ENCODE measurements at regions not wholly inside any gene's neighbourhood (a gene's known extent, or its start where the extent isn't known, plus 50 kb on each side); places are given as distances from the start of the nearest gene placed in this dataset.

DNA sequence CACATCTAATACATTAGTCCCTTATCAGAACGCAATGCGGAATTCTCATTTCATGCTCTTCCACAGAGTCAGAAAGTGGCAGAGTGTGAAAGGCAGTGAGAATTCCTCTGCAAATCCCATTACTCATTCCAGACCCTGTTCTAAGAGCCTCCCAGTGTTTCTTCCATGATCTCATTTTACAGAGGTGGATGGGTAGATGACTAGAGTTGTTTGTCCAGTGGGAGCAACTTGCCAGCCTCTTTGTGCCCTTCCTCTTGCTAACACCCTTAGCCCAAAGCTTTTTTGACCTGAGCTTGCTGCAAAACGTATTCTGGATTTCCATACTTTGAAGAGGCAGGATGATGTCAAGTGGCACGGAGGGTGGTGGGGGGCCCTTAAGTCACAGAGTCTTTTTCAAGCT is 467.7 kb upstream of the RGPD4 start:
- H3K9me3 ChIP-seq (ENCODE audit: control insufficient read depth, insufficient read depth, low read length): no peaks in the 10 kb centered on the region
- DNase-seq (ENCODE audit: low read depth in 4 of 6, low spot score in 6 of 6): peak in 1 of 6 donors; percentile 5
- no peak overlapping the region for H3K27ac ChIP-seq (ENCODE audit: low read depth, low read length)
- no peak overlapping the region for H3K4me3 ChIP-seq (ENCODE audit: low read depth, low read length)
- H3K27me3 ChIP-seq (ENCODE audit: control insufficient read depth, insufficient read depth, low read length): no peaks in the 10 kb centered on the region
- no peaks in the 10 kb centered on the region for H3K36me3 ChIP-seq (ENCODE audit: control insufficient read depth, insufficient read depth, low read length)
- H3K4me1 ChIP-seq (ENCODE audit: control insufficient read depth, insufficient read depth, low read length): no peaks in the 10 kb centered on the region
- WGBS (ENCODE audit: insufficient coverage): 59% methylated on average over 2 of the region's 4 CpGs

DNA sequence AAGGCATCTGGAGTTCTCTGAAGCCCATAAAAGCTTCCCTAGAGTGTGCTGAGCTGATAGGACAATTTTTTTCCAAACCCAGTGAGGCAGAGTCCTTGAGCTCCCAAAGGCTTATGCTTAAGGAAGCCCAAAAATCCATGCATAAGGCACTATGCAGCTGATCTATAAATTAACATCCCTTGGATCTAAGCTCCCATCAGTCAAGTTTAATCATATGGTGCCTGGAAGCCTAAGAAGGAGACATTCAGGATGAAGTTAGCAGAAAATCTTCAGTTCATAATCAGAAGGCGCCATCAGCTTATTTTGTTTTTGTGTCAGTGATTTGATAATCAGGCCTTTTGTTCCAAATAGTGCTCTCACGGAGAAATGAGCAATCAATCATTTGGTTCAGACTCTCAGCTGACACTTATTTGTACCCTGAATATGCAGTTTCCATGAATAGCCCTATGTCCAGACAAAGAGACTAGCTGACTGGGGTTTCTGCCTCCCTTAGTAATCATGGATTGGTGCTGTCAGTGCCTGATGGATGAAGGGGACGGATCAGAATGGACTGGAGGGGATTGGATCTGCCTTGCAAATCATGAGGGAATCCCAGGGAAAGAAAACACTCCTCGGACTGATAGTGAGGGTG is 464.8 kb upstream of the RGPD4 start:
- DNase-seq (ENCODE audit: low read depth in 4 of 6, low spot score in 6 of 6): peak in 2 of 6 donors; percentile 14 to 46
- no peaks in the 10 kb centered on the region for H3K9me3 ChIP-seq (ENCODE audit: control insufficient read depth, insufficient read depth, low read length)
- H3K27ac ChIP-seq (ENCODE audit: low read depth, low read length): no peak overlapping the region
- WGBS (ENCODE audit: insufficient coverage): 40% methylated on average over 3 of the region's 4 CpGs
- H3K4me1 ChIP-seq (ENCODE audit: control insufficient read depth, insufficient read depth, low read length): no peaks in the 10 kb centered on the region
- no peaks in the 10 kb centered on the region for H3K36me3 ChIP-seq (ENCODE audit: control insufficient read depth, insufficient read depth, low read length)
- no peaks in the 10 kb centered on the region for H3K27me3 ChIP-seq (ENCODE audit: control insufficient read depth, insufficient read depth, low read length)
- H3K4me3 ChIP-seq (ENCODE audit: low read depth, low read length): no peak overlapping the region

DNA sequence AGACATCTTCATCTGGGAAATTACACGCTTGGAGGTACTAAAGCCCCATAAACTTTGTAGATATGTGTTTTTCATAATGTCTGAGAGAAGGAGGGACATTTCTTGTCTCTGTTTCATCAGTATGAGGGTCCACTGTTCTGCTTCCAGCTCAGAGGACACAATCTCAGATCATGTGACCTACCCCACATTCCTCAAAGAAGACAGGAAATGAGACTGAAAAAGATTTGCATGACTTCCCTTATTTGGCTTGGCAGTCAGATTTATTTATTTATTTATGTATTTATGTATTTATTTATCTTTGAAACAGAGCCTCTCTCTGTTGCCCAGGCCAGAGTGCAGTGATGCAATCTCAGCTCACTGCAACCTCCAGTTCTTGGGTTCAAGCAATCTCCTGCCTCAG is 463.7 kb upstream of the RGPD4 start:
- Histone ChIP-seq H3K4me3 (ENCODE audit: low read depth, low read length) (no peak overlapping the region), H3K36me3 (ENCODE audit: control insufficient read depth, insufficient read depth, low read length) (no peaks in the 10 kb centered on the region), H3K4me1 (ENCODE audit: control insufficient read depth, insufficient read depth, low read length) (no peaks in the 10 kb centered on the region), H3K27me3 (ENCODE audit: control insufficient read depth, insufficient read depth, low read length) (no peaks in the 10 kb centered on the region), H3K27ac (ENCODE audit: low read depth, low read length) (no peak overlapping the region), H3K9me3 (ENCODE audit: control insufficient read depth, insufficient read depth, low read length) (no peaks in the 10 kb centered on the region)
- WGBS (ENCODE audit: insufficient coverage): no CpG with 5 or more reads among the region's 1 CpG
- DNase-seq (ENCODE audit: low read depth in 4 of 6, low spot score in 6 of 6): no peak

GRCh38 chr2:107363806-107364205 is 462.9 kb upstream of the RGPD4 start:
- Histone ChIP-seq H3K36me3 (ENCODE audit: control insufficient read depth, insufficient read depth, low read length) (no peaks in the 10 kb centered on the region), H3K4me1 (ENCODE audit: control insufficient read depth, insufficient read depth, low read length) (no peaks in the 10 kb centered on the region)

DNA sequence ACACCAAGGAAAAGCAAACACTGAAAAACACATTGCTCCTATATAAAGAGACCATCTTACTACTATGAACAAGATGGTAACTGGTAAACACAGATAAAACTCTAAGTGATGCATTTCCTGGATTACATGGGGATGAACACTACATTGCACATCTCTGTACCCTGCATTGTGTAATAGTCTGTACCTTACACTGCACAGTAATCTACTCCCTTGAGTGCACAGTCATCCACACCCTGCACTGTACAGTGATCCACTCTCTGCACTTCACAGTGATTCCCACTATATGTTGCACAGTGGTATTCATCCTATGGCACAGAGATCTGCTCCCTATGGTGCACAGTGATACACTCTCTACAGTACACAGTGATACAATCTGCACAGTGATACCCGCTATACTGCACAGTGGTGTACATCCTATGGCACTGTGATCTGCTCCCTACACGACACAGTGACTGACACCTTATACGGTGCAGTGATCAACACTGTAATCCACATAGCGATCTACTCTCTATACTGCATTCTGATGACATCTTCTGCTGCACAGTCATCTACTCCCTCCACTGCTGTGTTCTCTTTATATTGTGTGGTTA is 462.2 kb upstream of the RGPD4 start:
- no peak overlapping the region for H3K27ac ChIP-seq (ENCODE audit: low read depth, low read length)
- WGBS (ENCODE audit: insufficient coverage): 100% methylated on average over 3 of the region's 4 CpGs
- DNase-seq (ENCODE audit: low read depth in 4 of 6, low spot score in 6 of 6): no peak
- H3K4me1 ChIP-seq (ENCODE audit: control insufficient read depth, insufficient read depth, low read length): no peaks in the 10 kb centered on the region
- H3K36me3 ChIP-seq (ENCODE audit: control insufficient read depth, insufficient read depth, low read length): no peaks in the 10 kb centered on the region
- H3K9me3 ChIP-seq (ENCODE audit: control insufficient read depth, insufficient read depth, low read length): no peaks in the 10 kb centered on the region
- no peaks in the 10 kb centered on the region for H3K27me3 ChIP-seq (ENCODE audit: control insufficient read depth, insufficient read depth, low read length)
- no peak overlapping the region for H3K4me3 ChIP-seq (ENCODE audit: low read depth, low read length)

More at GRCh38 chr2:107363806-107364205, 462.9 kb upstream of the RGPD4 start:
- H3K9me3 ChIP-seq (ENCODE audit: control insufficient read depth, insufficient read depth, low read length): no peaks in the 10 kb centered on the region
- DNase-seq (ENCODE audit: low read depth in 4 of 6, low spot score in 6 of 6): no peak
- 97% methylated on average over 2 of the region's 2 CpGs for WGBS (ENCODE audit: insufficient coverage)
- no peak overlapping the region for H3K27ac ChIP-seq (ENCODE audit: low read depth, low read length)
- no peak overlapping the region for H3K4me3 ChIP-seq (ENCODE audit: low read depth, low read length)
- no peaks in the 10 kb centered on the region for H3K27me3 ChIP-seq (ENCODE audit: control insufficient read depth, insufficient read depth, low read length)

- Histone ChIP-seq H3K27me3 (ENCODE audit: control insufficient read depth, insufficient read depth, low read length) (no peaks in the 10 kb centered on the region), H3K27ac (ENCODE audit: low read depth, low read length) (no peak overlapping the region), H3K4me1 (ENCODE audit: control insufficient read depth, insufficient read depth, low read length) (no peaks in the 10 kb centered on the region), H3K36me3 (ENCODE audit: control insufficient read depth, insufficient read depth, low read length) (no peaks in the 10 kb centered on the region), H3K4me3 (ENCODE audit: low read depth, low read length) (no peak overlapping the region), H3K9me3 (ENCODE audit: control insufficient read depth, insufficient read depth, low read length) (peaks cover 3% of the 10 kb centered on the region)
- DNase-seq (ENCODE audit: low read depth in 4 of 6, low spot score in 6 of 6): no peak
- WGBS (ENCODE audit: insufficient coverage): 81% methylated on average over 3 of the region's 4 CpGs
Observed at GRCh38 chr2:107374249-107374648, 452.4 kb upstream of the RGPD4 start.

- Histone ChIP-seq H3K4me3 (ENCODE audit: low read depth, low read length) (no peak overlapping the region), H3K4me1 (ENCODE audit: control insufficient read depth, insufficient read depth, low read length) (no peaks in the 10 kb centered on the region), H3K27ac (ENCODE audit: low read depth, low read length) (no peak overlapping the region), H3K27me3 (ENCODE audit: control insufficient read depth, insufficient read depth, low read length) (no peaks in the 10 kb centered on the region), H3K36me3 (ENCODE audit: control insufficient read depth, insufficient read depth, low read length) (no peaks in the 10 kb centered on the region), H3K9me3 (ENCODE audit: control insufficient read depth, insufficient read depth, low read length) (no peaks in the 10 kb centered on the region)
- 67% methylated on average over 4 of the region's 4 CpGs for WGBS (ENCODE audit: insufficient coverage)
- DNase-seq (ENCODE audit: low read depth in 4 of 6, low spot score in 6 of 6): no peak
Observed at GRCh38 chr2:107376909-107377308, 449.8 kb upstream of the RGPD4 start.

- no peak overlapping the region for H3K4me3 ChIP-seq (ENCODE audit: low read depth, low read length)
- no peaks in the 10 kb centered on the region for H3K9me3 ChIP-seq (ENCODE audit: control insufficient read depth, insufficient read depth, low read length)
- no peaks in the 10 kb centered on the region for H3K27me3 ChIP-seq (ENCODE audit: control insufficient read depth, insufficient read depth, low read length)
- no peaks in the 10 kb centered on the region for H3K36me3 ChIP-seq (ENCODE audit: control insufficient read depth, insufficient read depth, low read length)
- DNase-seq (ENCODE audit: low read depth in 4 of 6, low spot score in 6 of 6): no peak
- no CpG with 5 or more reads among the region's 2 CpGs for WGBS (ENCODE audit: insufficient coverage)
- H3K4me1 ChIP-seq (ENCODE audit: control insufficient read depth, insufficient read depth, low read length): no peaks in the 10 kb centered on the region
- no peak overlapping the region for H3K27ac ChIP-seq (ENCODE audit: low read depth, low read length)
Observed at GRCh38 chr2:107380912-107381311, 445.8 kb upstream of the RGPD4 start.

- Histone ChIP-seq H3K27ac (ENCODE audit: low read depth, low read length) (no peak overlapping the region), H3K27me3 (ENCODE audit: control insufficient read depth, insufficient read depth, low read length) (no peaks in the 10 kb centered on the region), H3K9me3 (ENCODE audit: control insufficient read depth, insufficient read depth, low read length) (no peaks in the 10 kb centered on the region), H3K4me3 (ENCODE audit: low read depth, low read length) (no peak overlapping the region), H3K36me3 (ENCODE audit: control insufficient read depth, insufficient read depth, low read length) (no peaks in the 10 kb centered on the region), H3K4me1 (ENCODE audit: control insufficient read depth, insufficient read depth, low read length) (no peaks in the 10 kb centered on the region)
- 81% methylated on average over 4 of the region's 4 CpGs for WGBS (ENCODE audit: insufficient coverage)
- DNase-seq (ENCODE audit: low read depth in 4 of 6, low spot score in 6 of 6): peak in 2 of 6 donors; percentile 32 to 51
Observed at GRCh38 chr2:107383691-107384090, 443.0 kb upstream of the RGPD4 start.

- WGBS (ENCODE audit: insufficient coverage): 29% methylated on average over 1 of the region's 2 CpGs
- Histone ChIP-seq H3K27me3 (ENCODE audit: control insufficient read depth, insufficient read depth, low read length) (no peaks in the 10 kb centered on the region), H3K36me3 (ENCODE audit: control insufficient read depth, insufficient read depth, low read length) (no peaks in the 10 kb centered on the region), H3K27ac (ENCODE audit: low read depth, low read length) (no peak overlapping the region), H3K9me3 (ENCODE audit: control insufficient read depth, insufficient read depth, low read length) (no peaks in the 10 kb centered on the region), H3K4me1 (ENCODE audit: control insufficient read depth, insufficient read depth, low read length) (no peaks in the 10 kb centered on the region), H3K4me3 (ENCODE audit: low read depth, low read length) (no peak overlapping the region)
- DNase-seq (ENCODE audit: low read depth in 4 of 6, low spot score in 6 of 6): no peak
Observed at GRCh38 chr2:107384422-107384821, 442.3 kb upstream of the RGPD4 start.
